ENCODE measurements at regions not wholly inside any gene's neighbourhood (a gene's known extent, or its start where the extent isn't known, plus 50 kb on each side); places are given as distances from the start of the nearest gene placed in this dataset.

DNA sequence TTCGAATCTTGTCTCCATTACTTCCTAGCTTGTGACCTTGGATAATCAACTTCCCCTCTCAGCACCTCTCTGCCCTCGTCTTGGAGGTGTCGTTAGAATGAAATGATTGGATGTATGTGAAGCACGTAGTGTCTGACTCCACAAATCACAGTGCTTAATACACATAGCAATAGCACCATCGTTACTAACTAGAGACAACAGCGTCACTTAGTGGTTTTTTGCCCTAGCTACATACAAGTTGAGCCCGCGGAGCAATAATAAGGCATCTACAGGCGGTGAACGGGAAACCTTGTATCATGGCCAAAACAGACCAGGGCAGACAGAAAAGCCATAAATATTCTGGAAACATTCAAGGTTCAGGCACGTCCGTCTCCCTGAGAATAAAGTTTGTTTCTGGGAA, 154.9 kb downstream of the ASCL4 start:
- Histone ChIP-seq H3K4me3 (no peak overlapping the region), H3K9me3 (no peaks in the 10 kb centered on the region), H3K27me3 (peaks cover 0 to 16% (median 0%) of the 10 kb centered on the region in 3 donors), H3K27ac (no peak overlapping the region), H3K36me3 (no peaks in the 10 kb centered on the region), H3K4me1 (peaks cover 0 to 9% (median 0%) of the 10 kb centered on the region in 4 donors)
- 22 to 48% methylated on average over 12 of the region's 12 CpGs for WGBS, 2 donors
- TF ChIP-seq POLR2AphosphoS5 (IDR thresholded peaks at IDR 0.05), result no peak
- TF ChIP-seq, protein P1, sequence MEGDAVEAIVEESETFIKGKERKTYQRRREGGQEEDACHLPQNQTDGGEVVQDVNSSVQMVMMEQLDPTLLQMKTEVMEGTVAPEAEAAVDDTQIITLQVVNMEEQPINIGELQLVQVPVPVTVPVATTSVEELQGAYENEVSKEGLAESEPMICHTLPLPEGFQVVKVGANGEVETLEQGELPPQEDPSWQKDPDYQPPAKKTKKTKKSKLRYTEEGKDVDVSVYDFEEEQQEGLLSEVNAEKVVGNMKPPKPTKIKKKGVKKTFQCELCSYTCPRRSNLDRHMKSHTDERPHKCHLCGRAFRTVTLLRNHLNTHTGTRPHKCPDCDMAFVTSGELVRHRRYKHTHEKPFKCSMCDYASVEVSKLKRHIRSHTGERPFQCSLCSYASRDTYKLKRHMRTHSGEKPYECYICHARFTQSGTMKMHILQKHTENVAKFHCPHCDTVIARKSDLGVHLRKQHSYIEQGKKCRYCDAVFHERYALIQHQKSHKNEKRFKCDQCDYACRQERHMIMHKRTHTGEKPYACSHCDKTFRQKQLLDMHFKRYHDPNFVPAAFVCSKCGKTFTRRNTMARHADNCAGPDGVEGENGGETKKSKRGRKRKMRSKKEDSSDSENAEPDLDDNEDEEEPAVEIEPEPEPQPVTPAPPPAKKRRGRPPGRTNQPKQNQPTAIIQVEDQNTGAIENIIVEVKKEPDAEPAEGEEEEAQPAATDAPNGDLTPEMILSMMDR (IDR thresholded peaks at IDR 0.05), result no peak
- no peak for TF ChIP-seq EP300 (IDR thresholded peaks at IDR 0.05)
- TF ChIP-seq POLR2A (IDR thresholded peaks at IDR 0.05), result no peak
- DNase-seq, result no peak
- intact Hi-C loops (cut with DNase I), result no loop called here

DNA sequence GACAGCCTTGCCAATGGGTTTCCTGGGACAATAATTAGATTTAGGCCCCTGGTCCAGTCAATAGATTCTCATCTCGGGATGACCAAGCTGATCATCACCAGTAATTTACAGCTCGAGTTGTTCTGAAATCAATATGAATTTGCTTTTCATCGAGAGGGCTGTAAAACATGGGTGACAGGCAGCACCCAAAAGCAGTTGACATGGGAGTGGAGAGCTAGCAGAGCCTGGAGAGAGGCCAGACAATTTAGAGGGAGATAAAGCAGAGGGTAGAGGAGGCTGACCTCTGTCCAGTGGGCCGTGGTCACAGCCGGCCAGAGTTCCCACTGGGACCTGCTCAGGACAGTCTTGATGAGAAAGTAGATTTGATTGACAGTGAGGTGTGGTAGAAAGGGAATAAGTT, 157.3 kb downstream of the ASCL4 start:
- Histone ChIP-seq H3K4me1 (peaks cover 0 to 9% (median 0%) of the 10 kb centered on the region in 4 donors), H3K36me3 (no peaks in the 10 kb centered on the region), H3K4me3 (no peak overlapping the region), H3K27ac (no peak overlapping the region), H3K27me3 (peaks cover 0 to 27% (median 0%) of the 10 kb centered on the region in 3 donors), H3K9me3 (no peaks in the 10 kb centered on the region)
- WGBS, 2 donors, result 51 to 68% methylated on average over 5 of the region's 5 CpGs
- intact Hi-C loops (cut with DNase I), result no loop called here
- no peak for TF ChIP-seq EP300 (IDR thresholded peaks at IDR 0.05)
- no peak for TF ChIP-seq POLR2AphosphoS5 (IDR thresholded peaks at IDR 0.05)
- TF ChIP-seq POLR2A (IDR thresholded peaks at IDR 0.05), result no peak
- TF ChIP-seq, protein P1 (IDR thresholded peaks at IDR 0.05), result no peak
- no peak for DNase-seq

- Histone ChIP-seq H3K36me3 (no peaks in the 10 kb centered on the region), H3K4me1 (no peaks in the 10 kb centered on the region), H3K27ac (no peak overlapping the region), H3K9me3 (peaks cover 0 to 4% (median 1%) of the 10 kb centered on the region in 4 donors), H3K4me3 (no peak overlapping the region), H3K27me3 (peaks cover 0 to 30% (median 0%) of the 10 kb centered on the region in 3 donors)
- 13 to 58% methylated on average over 1 of the region's 1 CpG for WGBS, 2 donors
- TF ChIP-seq POLR2A (IDR thresholded peaks at IDR 0.05) (no peak), POLR2AphosphoS5 (IDR thresholded peaks at IDR 0.05) (no peak), EP300 (IDR thresholded peaks at IDR 0.05) (no peak)
- TF ChIP-seq, protein P1 (IDR thresholded peaks at IDR 0.05), result no peak
- intact Hi-C loops (cut with DNase I), result no loop called here
- DNase-seq, result no peak
Observed at GRCh38 chr12:107938446-107938845, 163.9 kb downstream of the ASCL4 start.

DNA sequence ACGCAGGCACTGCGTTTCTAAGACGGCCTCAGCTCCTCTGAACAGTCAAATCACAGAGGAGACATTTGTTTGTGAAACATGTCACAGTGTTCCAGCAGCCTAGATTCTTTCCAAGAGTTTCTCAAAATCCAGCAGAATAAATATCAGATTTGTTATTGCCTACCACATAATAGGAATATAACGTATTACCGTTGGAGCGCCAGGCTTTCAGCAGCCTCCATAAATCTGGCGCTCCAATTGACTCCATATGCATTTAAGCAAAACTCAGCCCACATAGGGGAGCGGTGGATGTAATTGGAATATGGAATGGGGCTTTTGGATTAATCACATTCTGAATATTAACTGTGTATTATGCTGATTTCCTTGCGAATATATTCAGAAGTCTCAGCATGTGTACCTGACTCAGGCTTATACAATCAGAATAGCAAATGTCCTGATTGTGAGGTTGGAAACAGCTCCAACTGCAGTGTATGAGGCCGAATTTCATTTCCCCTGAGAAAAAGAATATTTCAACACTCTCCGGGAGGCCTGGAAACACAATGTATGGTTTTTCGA, 174.0 kb downstream of the ASCL4 start:
- Histone ChIP-seq H3K9me3 (no peaks in the 10 kb centered on the region), H3K4me3 (no peak overlapping the region), H3K27me3 (no peaks in the 10 kb centered on the region), H3K4me1 (no peaks in the 10 kb centered on the region), H3K36me3 (no peaks in the 10 kb centered on the region), H3K27ac (no peak overlapping the region)
- 83 to 87% methylated on average over 12 of the region's 12 CpGs for WGBS, 2 donors
- intact Hi-C loops (cut with DNase I), result no loop called here
- no peak for DNase-seq
- TF ChIP-seq EP300 (IDR thresholded peaks at IDR 0.05) (no peak), POLR2AphosphoS5 (IDR thresholded peaks at IDR 0.05) (no peak), POLR2A (IDR thresholded peaks at IDR 0.05) (no peak)
- TF ChIP-seq, protein P1 (IDR thresholded peaks at IDR 0.05), result no peak

- intact Hi-C loops (cut with DNase I), result no loop called here
- Histone ChIP-seq H3K9me3 (no peaks in the 10 kb centered on the region), H3K4me3 (no peak overlapping the region), H3K27ac (no peak overlapping the region), H3K27me3 (no peaks in the 10 kb centered on the region), H3K36me3 (no peaks in the 10 kb centered on the region), H3K4me1 (peaks cover 0 to 16% (median 13%) of the 10 kb centered on the region in 4 donors)
- 81% methylated on average over 2 of the region's 2 CpGs for WGBS, 2 donors
- no peak for TF ChIP-seq EP300 (IDR thresholded peaks at IDR 0.05)
- TF ChIP-seq POLR2A (IDR thresholded peaks at IDR 0.05), result no peak
- TF ChIP-seq, protein P1 (IDR thresholded peaks at IDR 0.05), result no peak
- TF ChIP-seq POLR2AphosphoS5 (IDR thresholded peaks at IDR 0.05), result no peak
- no peak for DNase-seq
Observed at GRCh38 chr12:107951024-107951423, 176.5 kb downstream of the ASCL4 start.
